A549 (cell line): ENCODE measurements at regions not wholly inside any gene's neighbourhood (a gene's known extent, or its start where the extent isn't known, plus 50 kb on each side); places are given as distances from the start of the nearest gene placed in this dataset.

Source experiments
- ATAC-seq, 2 experiments: fragments of 200-7000 bp in 1 of 2; fragments of >200 bp in 1 of 2; cut with Nextera tagmentation in 1 of 2; cut with Tn5 transposase in 1 of 2; 3 replicates each; pipeline versions ENCODE4 v1.8.0 to v1.9.1; 2018 to 2020; ENCODE audit warnings: mild to moderate bottlenecking in 1 of 2, moderate library complexity in 1 of 2
- CTCF ChIA-PET: fragments of 300-600 bp; sonication (Branson Sonifier 250); formaldehyde crosslinking; extraction: SDS; loops from one replicate; lab custom pipeline; 2021; ENCODE audit warnings: antibody characterized with exemption, inconsistent platforms; lab: Yijun Ruan, JAX
- POLR2A ChIA-PET: fragments of 350-600 bp; formaldehyde crosslinking; extraction: SDS; loops from one replicate; lab custom pipeline; 2021; ENCODE audit warnings: antibody characterized with exemption, inconsistent platforms; lab: Yijun Ruan, JAX
- DNase-seq, 2 experiments: peaks; one replicate each; pipeline versions ENCODE4 v3.0.0 to v3.0.0-alpha.2; 2011 to 2016; ENCODE audit warnings: low read depth in 1 of 2, low spot score in 1 of 2
- FAIRE-seq: peaks from 2 replicates; lab custom pipeline; 2011; peaks lifted over from hg19 to GRCh38; lab: Jason Lieb, UNC
- H3K27ac ChIP-seq, 2 experiments: fragments of >200 bp; sonication (Bioruptor Twin); formaldehyde crosslinking; 3 replicates each; pipeline ENCODE4 v1.5.1; 2016 to 2017
- H3K4me1 ChIP-seq: fragments of >200 bp; sonication (Bioruptor Twin); formaldehyde crosslinking; 3 replicates; pipeline ENCODE4 v1.6.1; 2016
- H3K4me2 ChIP-seq: fragments of >200 bp; sonication (Bioruptor Twin); formaldehyde crosslinking; 3 replicates; pipeline ENCODE4 v1.6.1; 2016
- H3K4me3 ChIP-seq: fragments of >200 bp; sonication (Bioruptor Twin); formaldehyde crosslinking; 3 replicates; pipeline ENCODE4 v1.5.1; 2016
- H3K9me3 ChIP-seq: fragments of >200 bp; sonication (Bioruptor Twin); formaldehyde crosslinking; 3 replicates; pipeline ENCODE4 v1.6.1; 2016
- ATOH8 ChIP-seq: fragments of 250-450 bp; sonication (Bioruptor Pico); IDR thresholded peaks from 2 replicates; pipeline ENCODE4 v1.5.0; 2020; ENCODE audit warnings: low read depth, mild to moderate bottlenecking, moderate library complexity
- CHD2 ChIP-seq: fragments of 150-350 bp; IDR thresholded peaks from 2 replicates; pipeline ENCODE4 v1.6.1; 2014; ENCODE audit warnings: low read length; ENCODE audit not compliant: partially characterized antibody
- E2F6 ChIP-seq: IDR thresholded peaks from 2 replicates; pipeline ENCODE4 v1.6.1; 2012; ENCODE audit warnings: low read depth, borderline replicate concordance
- EHMT2 ChIP-seq: fragments of 200-600 bp; sonication (generic); IDR thresholded peaks from 2 replicates; pipeline ENCODE4 v1.6.1; 2016; ENCODE audit warnings: antibody characterized with exemption, low read depth, mild to moderate bottlenecking, moderate library complexity
- ELK1 ChIP-seq: fragments of 150-350 bp; IDR thresholded peaks from 2 replicates; pipeline ENCODE4 v1.6.1; 2014; ENCODE audit warnings: low read depth, mild to moderate bottlenecking, low read length
- EP300 ChIP-seq, 2 experiments: fragments of >200 bp; sonication (Bioruptor Twin); formaldehyde crosslinking; IDR thresholded peaks; 2 replicates in 1 of 2; 3 replicates in 1 of 2; pipeline ENCODE4 v1.6.1; 2016 to 2017
- FOSB ChIP-seq: fragments of 250-450 bp; sonication (Bioruptor Pico); IDR thresholded peaks from 2 replicates; pipeline ENCODE4 v1.5.0; 2020; ENCODE audit warnings: mild to moderate bottlenecking, moderate library complexity
- HDAC2 ChIP-seq: fragments of 200-600 bp; sonication (generic); IDR thresholded peaks from 2 replicates; pipeline ENCODE4 v1.6.1; 2016
- HES2 ChIP-seq: fragments of >200 bp; sonication (Bioruptor Twin); formaldehyde crosslinking; IDR thresholded peaks from 2 replicates; pipeline ENCODE4 v1.6.1; 2016
- HMGXB4 ChIP-seq: fragments of 250-450 bp; sonication (Bioruptor Pico); IDR thresholded peaks from 2 replicates; pipeline ENCODE4 v1.5.0; 2021; ENCODE audit warnings: mild to moderate bottlenecking, moderate library complexity, borderline replicate concordance
- JUN ChIP-seq, 2 experiments: fragments of >200 bp; sonication (Bioruptor Twin); formaldehyde crosslinking; IDR thresholded peaks; 2 replicates in 1 of 2; 3 replicates in 1 of 2; pipeline ENCODE4 v1.6.1; 2016 to 2017
- MAFK ChIP-seq: fragments of 450-650 bp; IDR thresholded peaks from 2 replicates; pipeline ENCODE4 v1.6.1; 2014; ENCODE audit not compliant: partially characterized antibody
- MAX ChIP-seq: IDR thresholded peaks from 2 replicates; pipeline ENCODE4 v1.6.1; 2012
- MAZ ChIP-seq: fragments of 150-350 bp; IDR thresholded peaks from 2 replicates; pipeline ENCODE4 v1.6.1; 2014; ENCODE audit warnings: antibody characterized with exemption, low read depth, low read length, borderline replicate concordance
- MYC ChIP-seq: IDR thresholded peaks from 2 replicates; pipeline ENCODE4 v1.6.1; 2012; ENCODE audit warnings: mild to moderate bottlenecking, inconsistent platforms, low read length, improper control_type of control experiment, borderline replicate concordance
- NPAS2 ChIP-seq: fragments of 250-450 bp; sonication (Bioruptor Pico); IDR thresholded peaks from 2 replicates; pipeline ENCODE4 v1.8.0; 2022; ENCODE audit warnings: mild to moderate bottlenecking, moderate library complexity, borderline replicate concordance
- REST ChIP-seq: fragments of 200-600 bp; sonication (generic); IDR thresholded peaks from 2 replicates; pipeline ENCODE4 v1.6.1; 2016; ENCODE audit warnings: antibody characterized with exemption, mild to moderate bottlenecking, moderate library complexity
- SREBF2 ChIP-seq: fragments of 450-650 bp; IDR thresholded peaks from 2 replicates; pipeline ENCODE4 v1.6.1; 2014; ENCODE audit warnings: mild to moderate bottlenecking, moderate library complexity
- TP53 ChIP-seq: fragments of 250-450 bp; sonication (Bioruptor Pico); IDR thresholded peaks from 2 replicates; pipeline ENCODE4 v1.5.0; 2021; ENCODE audit warnings: mild to moderate bottlenecking, moderate library complexity
- ZC3H11A ChIP-seq: fragments of 450-650 bp; IDR thresholded peaks from 2 replicates; pipeline ENCODE4 v1.6.1; 2014; ENCODE audit warnings: antibody characterized with exemption, mild to moderate bottlenecking
- ZSCAN20 ChIP-seq: fragments of 250-450 bp; sonication (Bioruptor Pico); IDR thresholded peaks from 2 replicates; pipeline ENCODE4 v1.8.0; 2022; ENCODE audit warnings: mild to moderate bottlenecking, moderate library complexity
- WGBS: methylation state at CpG from one replicate; pipeline ENCODE4 v1.1.6; 2017; ENCODE audit errors: missing lambda C conversion rate; 5-methylcytosine and 5-hydroxymethylcytosine counted together

- TF ChIP-seq MAFK, result no peak
Observed at GRCh38 chr12:60035835-60036234, 440.0 kb downstream of the SLC16A7 start (continued).

- no peak for FAIRE-seq
- Histone ChIP-seq H3K4me1 (no peaks in the 10 kb centered on the region), H3K27ac (no peak overlapping the region), H3K4me3 (no peak overlapping the region), H3K9me3 (no peaks in the 10 kb centered on the region), H3K4me2 (no peak overlapping the region)
- POLR2A ChIA-PET, result no interaction called here
- no peak for ATAC-seq
- TF ChIP-seq HDAC2 (no peak), ATOH8 (CRISPR knock-in tag) (no peak), REST (no peak)
- CTCF ChIA-PET, result no interaction called here
- no peak for DNase-seq
Observed at GRCh38 chr12:60042835-60043234, 447.0 kb downstream of the SLC16A7 start.

- no peak for DNase-seq
- POLR2A ChIA-PET, result no interaction called here
- no peak for TF ChIP-seq EP300 (IDR thresholded peaks at IDR 0.05)
- TF ChIP-seq MYC, result no peak
- TF ChIP-seq E2F6, result no peak
- no peak for TF ChIP-seq CHD2
- no peak for TF ChIP-seq REST
- no peak for TF ChIP-seq FOSB (CRISPR knock-in tag)
- TF ChIP-seq ZSCAN20 (CRISPR knock-in tag), result no peak
- TF ChIP-seq HMGXB4, result no peak
- no peak for TF ChIP-seq NPAS2 (CRISPR knock-in tag)
- no peak for TF ChIP-seq EHMT2
- TF ChIP-seq TP53 (CRISPR knock-in tag), result no peak
- no peak for TF ChIP-seq JUN (IDR thresholded peaks at IDR 0.05)
- TF ChIP-seq ELK1, result no peak
- TF ChIP-seq HES2, result no peak
- TF ChIP-seq SREBF2, result no peak
- TF ChIP-seq MAFK, result no peak
- TF ChIP-seq MAX, result no peak
- no peak for TF ChIP-seq ZC3H11A
- no peak for TF ChIP-seq MAZ
- H3K27ac ChIP-seq, result no peak overlapping the region
- no peak for FAIRE-seq
- no peaks in the 10 kb centered on the region for H3K9me3 ChIP-seq
- no peak overlapping the region for H3K4me3 ChIP-seq
- H3K4me1 ChIP-seq, result no peaks in the 10 kb centered on the region
- CTCF ChIA-PET, result no interaction called here
- no peak for ATAC-seq
- H3K4me2 ChIP-seq, result no peak overlapping the region
- 44% methylated on average over 1 of the region's 1 CpG for whole genome bisulfite sequencing
Observed at GRCh38 chr12:60043236-60043635, 447.4 kb downstream of the SLC16A7 start.
